ENCODE measurements at regions not wholly inside any gene's neighbourhood (a gene's known extent, or its start where the extent isn't known, plus 50 kb on each side); places are given as distances from the start of the nearest gene placed in this dataset.

DNA sequence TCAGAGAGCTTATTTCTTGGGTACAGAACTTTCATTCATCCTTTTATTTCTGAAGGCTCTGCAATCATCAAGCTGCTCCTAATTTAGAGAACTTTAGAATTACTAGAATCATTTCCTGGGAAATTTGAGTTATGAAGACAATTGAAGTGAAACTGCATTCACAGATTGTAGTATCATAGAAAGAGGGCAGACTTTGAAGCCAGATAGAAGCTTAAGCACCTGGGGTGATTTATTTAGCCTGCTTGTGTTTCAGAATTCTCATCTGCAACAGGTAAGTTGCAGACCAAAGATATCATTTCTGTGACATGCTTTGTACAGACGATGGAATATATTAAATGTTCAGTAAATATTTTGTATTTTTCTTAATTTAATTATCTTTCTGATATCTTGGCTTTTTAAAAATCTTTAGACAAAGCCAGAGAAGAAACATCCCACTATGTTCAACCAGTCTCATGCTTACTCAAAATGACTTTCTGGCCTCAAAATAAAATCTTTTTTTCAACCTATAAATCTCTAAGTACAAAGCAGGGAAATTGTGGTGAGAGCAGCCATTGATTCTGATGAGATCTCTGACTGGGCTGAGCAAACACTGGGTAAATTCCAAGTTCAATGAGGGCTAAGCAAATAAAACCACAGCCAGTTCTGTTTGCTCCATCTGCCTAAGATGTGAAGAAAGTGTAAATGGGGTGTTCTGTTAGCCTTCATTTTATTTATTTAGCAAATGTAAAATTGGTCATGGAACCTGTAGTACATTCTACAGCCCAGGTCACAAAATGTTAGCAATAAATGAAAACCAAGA lies 264.7 kb upstream of the CCNG1 start:
- Histone ChIP-seq H3K27ac (ENCODE audit: low read length) (no peak overlapping the region), H3K36me3 (ENCODE audit: control insufficient read depth, low read depth, low read length) (no peaks in the 10 kb centered on the region), H3K27me3 (ENCODE audit: control insufficient read depth, insufficient read depth, low read length) (no peaks in the 10 kb centered on the region), H3K9ac (ENCODE audit: low read length) (no peak overlapping the region), H3K9me3 (ENCODE audit: control insufficient read depth, low read depth, low read length) (no peaks in the 10 kb centered on the region), H3K4me3 (ENCODE audit: low read length) (no peak overlapping the region), H3K4me1 (ENCODE audit: control insufficient read depth, low read depth, low read length) (no peaks in the 10 kb centered on the region)

DNA sequence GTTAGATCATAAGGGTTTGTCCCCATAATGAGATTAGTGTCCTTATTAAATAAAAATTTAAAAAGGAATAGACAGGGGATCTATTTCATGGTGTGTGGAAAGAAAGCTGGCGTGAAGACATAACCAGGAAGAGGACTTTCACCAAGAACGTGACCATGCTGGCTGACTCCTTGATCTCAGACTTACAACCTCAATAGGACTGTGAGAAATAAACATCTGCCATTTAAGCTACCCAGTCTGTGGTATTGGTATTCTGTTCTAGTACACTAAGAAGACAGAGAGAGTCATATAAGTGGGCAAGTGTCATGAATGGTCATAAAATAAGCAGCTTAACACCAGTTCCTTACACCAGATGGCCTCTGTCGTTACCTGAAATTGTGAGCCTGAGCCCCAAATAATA lies 259.4 kb upstream of the CCNG1 start:
- H3K36me3 ChIP-seq (ENCODE audit: control insufficient read depth, low read depth, low read length) = no peaks in the 10 kb centered on the region
- no peak overlapping the region for H3K27ac ChIP-seq (ENCODE audit: low read length)
- no peak overlapping the region for H3K4me3 ChIP-seq (ENCODE audit: low read length)
- H3K9me3 ChIP-seq (ENCODE audit: control insufficient read depth, low read depth, low read length) = no peaks in the 10 kb centered on the region
- H3K9ac ChIP-seq (ENCODE audit: low read length) = no peak overlapping the region
- no peaks in the 10 kb centered on the region for H3K27me3 ChIP-seq (ENCODE audit: control insufficient read depth, insufficient read depth, low read length)
- H3K4me1 ChIP-seq (ENCODE audit: control insufficient read depth, low read depth, low read length) = peaks cover 7% of the 10 kb centered on the region

DNA sequence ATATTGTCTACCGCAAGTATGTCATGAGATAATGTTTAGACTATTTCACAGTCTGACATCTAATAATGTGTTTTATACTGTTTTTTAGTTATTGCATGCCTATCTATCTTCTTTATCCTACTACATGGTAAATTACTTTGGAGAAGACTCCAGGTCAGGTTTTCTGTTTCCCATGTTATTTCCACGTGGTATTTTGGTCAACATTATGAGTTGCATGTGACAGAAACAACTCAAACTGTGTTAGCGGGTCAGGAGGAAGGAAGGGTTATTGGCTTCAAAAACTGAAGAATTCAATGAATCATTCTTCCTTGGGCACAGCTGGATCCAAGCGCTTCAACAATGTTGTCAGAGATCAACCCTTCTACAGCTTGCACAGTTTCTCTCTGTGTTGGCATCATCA lies 252.1 kb upstream of the CCNG1 start:
- no peak overlapping the region for H3K4me3 ChIP-seq (ENCODE audit: low read length)

DNA sequence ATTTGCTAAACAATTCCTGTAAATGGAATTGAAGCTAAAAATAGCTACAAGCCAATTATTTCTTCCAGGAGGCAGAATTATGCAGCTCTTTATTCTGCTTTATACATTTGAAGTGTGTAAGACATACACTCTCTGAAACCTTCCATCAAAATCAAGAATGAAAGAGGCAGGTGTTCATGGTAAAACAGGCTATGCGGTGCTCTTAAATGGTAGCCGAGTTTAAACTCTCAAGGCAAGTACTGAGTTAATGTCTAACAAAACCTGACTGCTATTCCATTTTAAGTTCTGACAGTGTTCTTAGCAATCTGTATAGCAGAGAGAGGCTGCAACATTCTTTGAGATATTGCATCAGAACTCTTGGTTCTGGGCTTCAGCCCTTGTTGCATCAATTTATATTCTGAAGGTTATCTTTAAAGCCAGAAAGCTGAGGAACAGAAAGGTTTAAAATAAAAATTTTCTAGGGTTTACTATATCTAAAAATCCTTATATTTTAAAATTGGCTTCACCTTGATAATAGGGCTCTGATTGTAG lies 248.3 kb upstream of the CCNG1 start:
- H3K4me1 ChIP-seq (ENCODE audit: control insufficient read depth, low read depth, low read length) = no peaks in the 10 kb centered on the region
- no peaks in the 10 kb centered on the region for H3K36me3 ChIP-seq (ENCODE audit: control insufficient read depth, low read depth, low read length)
- H3K9me3 ChIP-seq (ENCODE audit: control insufficient read depth, low read depth, low read length) = no peaks in the 10 kb centered on the region
- no peak overlapping the region for H3K4me3 ChIP-seq (ENCODE audit: low read length)
- no peak overlapping the region for H3K27ac ChIP-seq (ENCODE audit: low read length)
- H3K27me3 ChIP-seq (ENCODE audit: control insufficient read depth, insufficient read depth, low read length) = no peaks in the 10 kb centered on the region
- H3K9ac ChIP-seq (ENCODE audit: low read length) = no peak overlapping the region

More for the DNA sequence above, 252.1 kb upstream of the CCNG1 start:
- no peaks in the 10 kb centered on the region for H3K27me3 ChIP-seq (ENCODE audit: control insufficient read depth, insufficient read depth, low read length)
- no peak overlapping the region for H3K9ac ChIP-seq (ENCODE audit: low read length)
- no peaks in the 10 kb centered on the region for H3K9me3 ChIP-seq (ENCODE audit: control insufficient read depth, low read depth, low read length)
- H3K27ac ChIP-seq (ENCODE audit: low read length) = no peak overlapping the region
- no peaks in the 10 kb centered on the region for H3K4me1 ChIP-seq (ENCODE audit: control insufficient read depth, low read depth, low read length)
- H3K36me3 ChIP-seq (ENCODE audit: control insufficient read depth, low read depth, low read length) = no peaks in the 10 kb centered on the region

DNA sequence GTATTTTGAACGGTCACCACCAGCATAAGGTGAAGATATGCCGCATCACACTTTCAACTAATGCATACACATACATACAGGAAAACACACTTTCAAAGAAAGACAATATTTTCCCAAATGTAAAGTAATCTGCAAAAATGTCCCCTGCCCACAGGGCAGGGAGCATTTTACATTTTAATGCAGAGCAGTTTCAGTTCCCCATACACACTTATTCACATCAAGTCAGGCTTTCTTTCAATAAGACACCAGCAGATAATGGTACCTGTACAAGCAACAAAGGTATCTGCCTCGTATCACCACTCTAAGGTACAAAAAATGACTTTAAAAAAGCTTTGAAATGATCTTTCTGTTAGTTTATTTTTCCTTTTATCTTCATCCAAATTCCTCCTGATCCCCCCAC lies 247.1 kb upstream of the CCNG1 start:
- Histone ChIP-seq H3K9me3 (ENCODE audit: control insufficient read depth, low read depth, low read length) (no peaks in the 10 kb centered on the region), H3K36me3 (ENCODE audit: control insufficient read depth, low read depth, low read length) (no peaks in the 10 kb centered on the region), H3K27ac (ENCODE audit: low read length) (no peak overlapping the region), H3K27me3 (ENCODE audit: control insufficient read depth, insufficient read depth, low read length) (no peaks in the 10 kb centered on the region), H3K4me3 (ENCODE audit: low read length) (no peak overlapping the region), H3K9ac (ENCODE audit: low read length) (no peak overlapping the region), H3K4me1 (ENCODE audit: control insufficient read depth, low read depth, low read length) (no peaks in the 10 kb centered on the region)

DNA sequence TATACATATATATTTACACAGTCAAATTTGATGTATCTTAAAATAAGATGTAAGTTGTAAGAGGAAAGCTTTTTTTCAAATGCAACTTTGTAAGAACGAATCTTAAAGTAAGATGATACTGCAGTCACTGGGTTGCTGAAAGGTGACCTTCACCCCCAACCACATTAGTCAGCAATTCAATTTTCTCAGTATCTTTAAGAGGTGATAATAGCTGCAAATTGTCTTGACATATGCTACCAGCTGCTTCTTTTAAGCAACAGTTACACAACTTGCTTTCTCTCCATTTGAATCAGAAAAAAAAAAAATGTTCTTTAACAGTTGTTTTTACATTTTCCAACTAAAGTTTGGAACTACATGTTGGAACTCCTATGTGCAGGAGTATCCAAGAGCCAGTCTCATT lies 246.6 kb upstream of the CCNG1 start:
- no peaks in the 10 kb centered on the region for H3K36me3 ChIP-seq (ENCODE audit: control insufficient read depth, low read depth, low read length)
- H3K9me3 ChIP-seq (ENCODE audit: control insufficient read depth, low read depth, low read length) = no peaks in the 10 kb centered on the region
- no peaks in the 10 kb centered on the region for H3K4me1 ChIP-seq (ENCODE audit: control insufficient read depth, low read depth, low read length)
- no peaks in the 10 kb centered on the region for H3K27me3 ChIP-seq (ENCODE audit: control insufficient read depth, insufficient read depth, low read length)
- H3K27ac ChIP-seq (ENCODE audit: low read length) = no peak overlapping the region
- no peak overlapping the region for H3K4me3 ChIP-seq (ENCODE audit: low read length)
- no peak overlapping the region for H3K9ac ChIP-seq (ENCODE audit: low read length)

DNA sequence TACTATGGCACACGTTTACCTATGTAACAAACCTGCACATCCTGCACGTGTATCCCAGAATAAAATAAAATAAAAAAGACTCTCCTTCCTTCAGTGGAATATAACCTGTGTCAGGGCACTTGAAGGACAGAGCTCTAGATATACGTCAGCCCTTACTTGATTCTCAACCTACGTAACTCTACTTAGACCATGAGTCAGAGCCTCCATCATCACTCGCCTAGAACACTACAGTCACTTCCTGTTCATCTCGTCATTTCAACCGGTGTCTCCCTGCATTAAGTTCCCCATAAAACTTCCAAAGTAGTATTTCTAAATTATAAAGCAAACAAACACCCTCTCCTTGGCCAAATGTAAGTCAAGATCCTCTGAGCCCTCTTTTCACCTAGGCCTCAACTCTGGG lies 243.5 kb upstream of the CCNG1 start:
- H3K9ac ChIP-seq (ENCODE audit: low read length) = no peak overlapping the region
- H3K9me3 ChIP-seq (ENCODE audit: control insufficient read depth, low read depth, low read length) = no peaks in the 10 kb centered on the region
- H3K36me3 ChIP-seq (ENCODE audit: control insufficient read depth, low read depth, low read length) = no peaks in the 10 kb centered on the region
- no peaks in the 10 kb centered on the region for H3K4me1 ChIP-seq (ENCODE audit: control insufficient read depth, low read depth, low read length)
- H3K4me3 ChIP-seq (ENCODE audit: low read length) = no peak overlapping the region
- H3K27ac ChIP-seq (ENCODE audit: low read length) = no peak overlapping the region
- no peaks in the 10 kb centered on the region for H3K27me3 ChIP-seq (ENCODE audit: control insufficient read depth, insufficient read depth, low read length)

DNA sequence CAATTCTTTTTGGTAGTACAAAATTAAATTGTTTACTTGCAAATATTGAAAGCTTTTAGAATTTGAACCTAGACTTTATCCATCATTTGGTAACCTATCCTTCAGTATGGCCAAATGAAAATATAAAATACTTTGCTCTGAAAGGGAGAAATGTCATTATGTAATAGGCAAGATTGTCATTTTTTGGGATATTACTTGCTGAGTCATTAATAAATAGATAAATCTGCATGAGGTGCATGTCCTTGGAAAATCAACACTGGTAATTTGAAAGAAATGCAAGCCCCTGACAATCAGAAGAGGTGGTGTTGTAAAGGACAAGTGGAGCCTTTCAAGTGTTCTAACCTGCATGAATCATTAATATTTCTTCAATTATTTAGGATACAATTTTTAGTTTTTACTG lies 231.8 kb upstream of the CCNG1 start:
- Histone ChIP-seq H3K27ac (ENCODE audit: low read length) (no peak overlapping the region), H3K9me3 (ENCODE audit: control insufficient read depth, low read depth, low read length) (no peaks in the 10 kb centered on the region), H3K9ac (ENCODE audit: low read length) (no peak overlapping the region), H3K4me1 (ENCODE audit: control insufficient read depth, low read depth, low read length) (no peaks in the 10 kb centered on the region), H3K27me3 (ENCODE audit: control insufficient read depth, insufficient read depth, low read length) (no peaks in the 10 kb centered on the region), H3K36me3 (ENCODE audit: control insufficient read depth, low read depth, low read length) (no peaks in the 10 kb centered on the region), H3K4me3 (ENCODE audit: low read length) (no peak overlapping the region)

DNA sequence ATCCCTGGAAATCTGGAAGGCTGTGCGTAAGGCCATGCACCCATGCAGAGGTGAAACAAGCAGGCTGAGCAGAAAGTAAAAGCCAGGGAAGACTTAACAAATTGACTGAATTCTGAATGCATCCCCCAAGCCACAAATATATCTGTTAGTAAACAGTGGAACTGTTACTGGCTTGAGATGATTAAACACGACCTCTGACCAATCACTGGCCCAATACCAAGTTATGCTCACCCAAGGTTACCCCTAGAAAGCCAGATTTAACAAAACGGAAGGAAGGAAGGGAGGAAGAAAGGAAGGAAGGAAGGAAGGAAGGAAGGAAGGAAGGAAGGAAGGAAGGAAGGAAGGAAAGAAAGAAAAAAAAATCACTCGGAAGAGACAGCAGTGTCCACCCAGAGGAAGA lies 215.8 kb upstream of the CCNG1 start:
- Histone ChIP-seq H3K4me1 (ENCODE audit: control insufficient read depth, low read depth, low read length) (no peaks in the 10 kb centered on the region), H3K36me3 (ENCODE audit: control insufficient read depth, low read depth, low read length) (no peaks in the 10 kb centered on the region), H3K9me3 (ENCODE audit: control insufficient read depth, low read depth, low read length) (no peaks in the 10 kb centered on the region), H3K4me3 (ENCODE audit: low read length) (no peak overlapping the region), H3K27me3 (ENCODE audit: control insufficient read depth, insufficient read depth, low read length) (no peaks in the 10 kb centered on the region), H3K9ac (ENCODE audit: low read length) (no peak overlapping the region), H3K27ac (ENCODE audit: low read length) (no peak overlapping the region)

DNA sequence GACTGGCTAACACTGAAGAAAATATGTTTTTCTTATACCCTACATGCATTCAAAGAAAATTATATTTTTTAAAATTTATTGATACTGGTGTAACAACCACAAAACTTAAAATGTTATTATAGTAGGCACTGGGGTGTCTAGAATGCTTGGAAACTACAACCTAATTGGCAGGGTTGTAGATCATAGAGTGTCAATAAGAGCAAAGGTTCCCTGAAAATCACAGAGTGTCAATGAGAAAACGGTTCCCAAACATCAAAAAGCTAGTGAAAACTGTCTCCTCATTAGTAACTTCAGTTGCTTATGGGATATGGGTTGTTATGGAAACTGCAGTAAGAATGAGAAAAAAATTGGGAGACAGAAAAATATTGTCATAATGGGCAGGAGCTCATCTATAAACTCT lies 214.4 kb upstream of the CCNG1 start:
- Histone ChIP-seq H3K27me3 (ENCODE audit: control insufficient read depth, insufficient read depth, low read length) (no peaks in the 10 kb centered on the region), H3K4me1 (ENCODE audit: control insufficient read depth, low read depth, low read length) (no peaks in the 10 kb centered on the region), H3K36me3 (ENCODE audit: control insufficient read depth, low read depth, low read length) (no peaks in the 10 kb centered on the region), H3K4me3 (ENCODE audit: low read length) (no peak overlapping the region), H3K9me3 (ENCODE audit: control insufficient read depth, low read depth, low read length) (no peaks in the 10 kb centered on the region), H3K27ac (ENCODE audit: low read length) (no peak overlapping the region), H3K9ac (ENCODE audit: low read length) (no peak overlapping the region)

DNA sequence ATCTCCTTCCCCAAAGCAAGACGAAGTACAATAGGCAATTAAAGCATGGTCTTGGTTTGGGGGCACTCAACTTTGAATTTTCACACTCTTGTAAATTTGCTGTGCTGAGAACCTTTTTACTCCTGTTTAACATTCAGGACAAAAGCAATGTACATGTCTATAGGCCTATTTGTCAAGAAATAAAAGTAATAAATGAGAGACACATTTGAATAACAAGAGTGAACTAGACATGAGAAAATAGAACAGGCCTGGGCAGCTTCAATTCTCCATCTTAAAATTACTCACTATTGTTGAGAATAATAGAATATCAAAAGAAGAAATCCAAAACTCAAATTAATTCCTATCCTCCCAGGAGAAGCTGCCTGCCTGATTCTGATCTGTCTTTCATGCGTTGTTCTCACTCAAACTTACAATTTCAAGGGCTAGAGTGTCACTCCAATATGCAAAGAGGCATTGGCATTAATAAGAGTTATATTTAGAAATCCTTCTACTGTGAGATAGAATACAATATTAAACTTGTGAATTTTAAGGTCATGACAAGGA lies 192.9 kb upstream of the CCNG1 start:
- no peaks in the 10 kb centered on the region for H3K27me3 ChIP-seq (ENCODE audit: control insufficient read depth, insufficient read depth, low read length)
- no peak overlapping the region for H3K4me3 ChIP-seq (ENCODE audit: low read length)
- no peaks in the 10 kb centered on the region for H3K4me1 ChIP-seq (ENCODE audit: control insufficient read depth, low read depth, low read length)
- H3K9me3 ChIP-seq (ENCODE audit: control insufficient read depth, low read depth, low read length) = no peaks in the 10 kb centered on the region
- no peak overlapping the region for H3K9ac ChIP-seq (ENCODE audit: low read length)
- no peak overlapping the region for H3K27ac ChIP-seq (ENCODE audit: low read length)
- no peaks in the 10 kb centered on the region for H3K36me3 ChIP-seq (ENCODE audit: control insufficient read depth, low read depth, low read length)

DNA sequence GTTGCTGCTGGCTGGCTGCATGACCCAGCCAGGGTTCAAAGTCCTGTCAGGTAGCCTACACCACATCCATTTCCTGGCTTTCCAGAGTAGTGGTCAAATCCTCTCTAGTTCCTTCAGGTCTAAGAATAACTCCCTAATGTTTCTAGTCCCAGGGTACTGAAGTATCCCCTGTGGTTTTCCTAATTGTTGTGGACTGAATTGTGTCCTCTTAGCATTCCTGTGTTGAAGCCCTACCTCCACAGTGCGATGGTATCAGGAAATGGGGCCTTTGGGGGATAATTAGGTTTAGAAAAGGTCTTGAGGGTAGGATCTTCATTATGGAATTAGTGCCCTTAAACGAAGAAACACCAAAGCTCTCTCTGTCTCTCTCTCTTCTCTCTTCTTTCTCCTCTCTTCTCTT lies 191.8 kb upstream of the CCNG1 start:
- H3K9ac ChIP-seq (ENCODE audit: low read length) = no peak overlapping the region
- no peaks in the 10 kb centered on the region for H3K36me3 ChIP-seq (ENCODE audit: control insufficient read depth, low read depth, low read length)
- H3K9me3 ChIP-seq (ENCODE audit: control insufficient read depth, low read depth, low read length) = no peaks in the 10 kb centered on the region
- H3K27me3 ChIP-seq (ENCODE audit: control insufficient read depth, insufficient read depth, low read length) = no peaks in the 10 kb centered on the region
- H3K4me1 ChIP-seq (ENCODE audit: control insufficient read depth, low read depth, low read length) = no peaks in the 10 kb centered on the region
- no peak overlapping the region for H3K4me3 ChIP-seq (ENCODE audit: low read length)
- H3K27ac ChIP-seq (ENCODE audit: low read length) = no peak overlapping the region

Data from iPS-18a (cell line).